Mammary epithelial cell (primary cell): ENCODE measurements at regions not wholly inside any gene's neighbourhood (a gene's known extent, or its start where the extent isn't known, plus 50 kb on each side); places are given as distances from the start of the nearest gene placed in this dataset.

Experiments
- EZH2 ChIP-seq: IDR thresholded peaks from 2 replicates; pipeline ENCODE4 v1.6.1; 2012; ENCODE audit warnings: low read length, inconsistent platforms, borderline replicate concordance
- TF ChIP-seq, protein P1 (sequence below), 2 donors: IDR thresholded peaks in 1 of 2; conservative IDR thresholded peaks in 1 of 2; 2 replicates each; pipeline ENCODE4 v1.5.1; 2011 to 2012; ENCODE audit warnings: inconsistent platforms in 2 of 2, low read length in 2 of 2, mild to moderate bottlenecking in 2 of 2, control low read depth in 1 of 2, low read depth in 1 of 2; ENCODE audit not compliant: insufficient read depth in 1 of 2; ENCODE audit errors: extremely low read depth in 1 of 2

DNA sequence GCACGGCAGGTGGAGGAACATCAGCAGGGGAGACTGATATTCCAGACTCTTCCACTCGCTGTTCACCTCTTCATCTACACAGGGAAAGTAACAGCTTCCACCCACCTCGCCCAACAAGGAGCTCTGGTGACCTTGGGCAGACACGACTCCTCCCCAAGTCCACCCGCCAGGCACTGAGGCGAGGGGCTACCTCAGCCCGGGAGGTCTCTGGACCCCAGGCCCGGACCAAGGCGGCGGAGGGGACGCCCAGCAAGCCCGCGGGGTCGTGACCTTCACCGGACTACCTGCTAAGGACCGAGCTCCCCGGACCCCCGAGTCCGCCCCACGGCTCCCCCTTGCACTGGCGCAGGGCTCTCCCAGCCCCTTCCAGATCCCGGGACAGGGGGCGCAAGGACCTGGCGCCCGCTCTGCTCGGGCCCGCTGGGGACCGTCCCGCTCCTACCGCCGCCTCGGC, 70.2 kb upstream of the LPCAT1 start:
- TF ChIP-seq, protein P1, sequence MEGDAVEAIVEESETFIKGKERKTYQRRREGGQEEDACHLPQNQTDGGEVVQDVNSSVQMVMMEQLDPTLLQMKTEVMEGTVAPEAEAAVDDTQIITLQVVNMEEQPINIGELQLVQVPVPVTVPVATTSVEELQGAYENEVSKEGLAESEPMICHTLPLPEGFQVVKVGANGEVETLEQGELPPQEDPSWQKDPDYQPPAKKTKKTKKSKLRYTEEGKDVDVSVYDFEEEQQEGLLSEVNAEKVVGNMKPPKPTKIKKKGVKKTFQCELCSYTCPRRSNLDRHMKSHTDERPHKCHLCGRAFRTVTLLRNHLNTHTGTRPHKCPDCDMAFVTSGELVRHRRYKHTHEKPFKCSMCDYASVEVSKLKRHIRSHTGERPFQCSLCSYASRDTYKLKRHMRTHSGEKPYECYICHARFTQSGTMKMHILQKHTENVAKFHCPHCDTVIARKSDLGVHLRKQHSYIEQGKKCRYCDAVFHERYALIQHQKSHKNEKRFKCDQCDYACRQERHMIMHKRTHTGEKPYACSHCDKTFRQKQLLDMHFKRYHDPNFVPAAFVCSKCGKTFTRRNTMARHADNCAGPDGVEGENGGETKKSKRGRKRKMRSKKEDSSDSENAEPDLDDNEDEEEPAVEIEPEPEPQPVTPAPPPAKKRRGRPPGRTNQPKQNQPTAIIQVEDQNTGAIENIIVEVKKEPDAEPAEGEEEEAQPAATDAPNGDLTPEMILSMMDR (conservative IDR thresholded peaks at IDR 0.05 in 1 of 2, IDR thresholded peaks at IDR 0.05 in 1 of 2; ENCODE audit: extremely low read depth in 1 of 2, insufficient read depth in 1 of 2, low read depth in 1 of 2, low read length in 2 of 2), result no peak
- no peak for TF ChIP-seq EZH2
